HG03175 (cell line): ENCODE measurements at regions not wholly inside any gene's neighbourhood (a gene's known extent, or its start where the extent isn't known, plus 50 kb on each side); places are given as distances from the start of the nearest gene placed in this dataset.
"Not testable (repeated sequence)": the region's sequence is repeated elsewhere in the genome, so short reads cannot be mapped to it uniquely, and the experiment has no call there.

ENCODE experiments used
- ATAC-seq: cut with Tn5 transposase; IDR thresholded peaks from one replicate; pipeline ENCODE4 v1.9.1; 2021; ENCODE audit warnings: mild to moderate bottlenecking, moderate library complexity; ENCODE audit not compliant: unreplicated experiment

DNA sequence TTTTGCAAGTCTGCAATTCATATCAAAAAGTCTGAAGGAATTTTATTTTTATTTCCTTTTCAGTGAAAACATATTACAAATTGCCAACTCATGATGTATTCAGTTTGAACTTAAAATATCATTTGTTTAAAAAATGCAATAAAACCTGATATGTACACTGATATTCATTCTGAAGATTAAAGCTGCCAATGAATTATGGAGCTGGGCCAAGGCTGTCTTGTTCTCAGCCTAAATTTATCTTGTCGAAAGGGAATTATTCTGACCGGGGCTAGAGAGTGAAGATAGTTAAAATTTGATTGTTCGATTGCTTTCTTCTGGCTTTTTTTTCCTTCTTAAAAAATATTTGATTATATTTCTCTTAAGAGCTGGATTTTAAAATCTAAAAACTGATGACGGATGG, 54.0 kb upstream of the RBFOX1 start:
- no peak for ATAC-seq

DNA sequence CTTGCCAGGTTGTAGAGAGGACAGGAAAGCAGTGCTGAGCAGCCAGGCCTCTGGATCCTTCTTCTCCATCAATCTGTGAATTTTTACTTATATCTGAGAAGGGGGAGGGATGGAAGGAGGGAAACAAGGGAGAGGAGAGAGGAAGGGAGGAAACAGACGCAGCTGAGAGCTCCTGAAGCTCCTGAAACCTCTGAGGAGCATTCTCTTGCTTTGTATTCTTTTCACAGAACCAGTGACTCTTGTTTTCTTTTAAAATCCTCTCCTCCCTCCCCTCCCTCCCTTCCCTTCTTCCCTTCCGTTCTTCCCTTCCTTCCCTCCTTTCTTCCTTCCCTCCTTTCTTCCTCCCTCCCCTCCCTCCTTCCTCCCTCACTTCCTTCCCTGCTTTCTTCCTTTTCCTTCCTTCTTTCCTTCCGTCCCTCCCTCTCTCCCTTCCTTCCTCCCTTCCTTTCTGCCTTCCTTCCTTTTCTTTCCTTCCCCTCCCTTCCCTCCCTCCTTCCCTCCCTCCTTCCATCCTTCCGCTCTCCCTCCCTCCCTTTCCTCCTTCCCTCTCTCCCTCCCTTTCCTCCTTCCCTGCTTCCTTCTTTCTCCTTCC, 60.0 kb upstream of the RBFOX1 start:
- no peak for ATAC-seq

- ATAC-seq = no peak
These were observed 61.2 kb upstream of the RBFOX1 start for GRCh38 chr16:7271486-7271885.

DNA sequence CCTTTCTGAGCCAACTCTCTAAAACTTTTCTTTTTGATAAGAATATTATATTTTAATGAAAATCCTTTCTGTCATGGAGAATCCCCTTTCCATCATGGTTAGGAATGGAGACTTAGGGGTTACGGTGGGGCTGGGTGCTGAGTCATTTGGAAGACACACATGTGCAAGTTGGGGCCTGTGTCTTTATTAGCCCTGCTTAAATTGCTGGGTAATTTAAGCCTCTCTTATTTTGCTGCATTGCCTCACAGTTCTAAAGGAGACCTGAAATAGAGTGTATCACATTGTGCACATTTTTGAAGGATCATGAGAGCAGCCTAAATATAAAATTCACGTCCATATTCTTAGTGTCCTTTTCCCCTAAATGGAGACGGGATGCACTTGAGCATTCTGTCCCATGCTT, 61.8 kb upstream of the RBFOX1 start:
- no peak for ATAC-seq

GRCh38 chr16:7270006-7270405, 62.6 kb upstream of the RBFOX1 start:
- ATAC-seq = no peak

- ATAC-seq = no peak
These were observed 64.5 kb upstream of the RBFOX1 start for GRCh38 chr16:7268182-7268581.

DNA sequence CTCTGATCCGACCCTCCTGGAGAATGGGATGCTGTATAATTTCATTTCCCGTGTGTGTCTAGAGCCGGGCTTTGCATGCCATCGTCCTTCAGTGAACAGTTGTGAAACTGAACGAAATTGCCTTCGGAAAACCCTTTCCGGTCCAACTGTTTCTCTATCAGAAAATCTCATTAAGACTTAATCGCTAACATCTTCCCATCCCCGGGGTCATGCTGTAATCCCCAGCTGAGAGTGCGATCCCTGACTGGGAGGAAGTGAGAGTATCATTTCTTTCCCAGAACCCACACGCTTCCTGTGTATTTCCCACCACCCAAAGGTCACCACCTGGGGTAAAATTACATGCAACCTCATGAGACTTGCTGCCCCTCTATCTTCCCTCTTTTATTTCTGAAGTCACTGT, 75.6 kb upstream of the RBFOX1 start:
- no peak for ATAC-seq

GRCh38 chr16:7246578-7246977, 86.1 kb upstream of the RBFOX1 start:
- ATAC-seq = no peak

DNA sequence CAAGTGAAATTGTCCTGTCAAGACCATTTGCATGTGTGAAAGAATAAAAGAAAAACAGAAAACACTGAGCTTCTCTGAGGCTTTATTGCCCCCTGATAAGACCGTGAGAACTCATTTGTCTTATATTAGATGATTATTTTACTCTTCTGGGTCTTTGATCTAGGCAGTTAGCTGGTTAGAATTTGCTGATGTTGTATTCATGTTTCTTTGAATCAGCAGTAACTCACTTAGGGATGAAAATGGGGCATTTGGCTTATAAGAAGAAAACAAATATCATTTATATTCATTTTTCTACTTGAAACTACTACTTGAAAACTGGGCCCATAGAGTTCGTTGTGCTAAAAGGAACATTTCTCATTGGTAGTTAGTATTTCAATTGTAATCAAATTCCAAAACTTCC, 93.1 kb upstream of the RBFOX1 start:
- ATAC-seq = no peak

GRCh38 chr16:7236824-7237410, 95.7 kb upstream of the RBFOX1 start:
- ATAC-seq = no peak

GRCh38 chr16:7233975-7234374, 98.7 kb upstream of the RBFOX1 start:
- no peak for ATAC-seq

- no peak for ATAC-seq
These were observed 100.9 kb upstream of the RBFOX1 start for GRCh38 chr16:7231762-7232161.

DNA sequence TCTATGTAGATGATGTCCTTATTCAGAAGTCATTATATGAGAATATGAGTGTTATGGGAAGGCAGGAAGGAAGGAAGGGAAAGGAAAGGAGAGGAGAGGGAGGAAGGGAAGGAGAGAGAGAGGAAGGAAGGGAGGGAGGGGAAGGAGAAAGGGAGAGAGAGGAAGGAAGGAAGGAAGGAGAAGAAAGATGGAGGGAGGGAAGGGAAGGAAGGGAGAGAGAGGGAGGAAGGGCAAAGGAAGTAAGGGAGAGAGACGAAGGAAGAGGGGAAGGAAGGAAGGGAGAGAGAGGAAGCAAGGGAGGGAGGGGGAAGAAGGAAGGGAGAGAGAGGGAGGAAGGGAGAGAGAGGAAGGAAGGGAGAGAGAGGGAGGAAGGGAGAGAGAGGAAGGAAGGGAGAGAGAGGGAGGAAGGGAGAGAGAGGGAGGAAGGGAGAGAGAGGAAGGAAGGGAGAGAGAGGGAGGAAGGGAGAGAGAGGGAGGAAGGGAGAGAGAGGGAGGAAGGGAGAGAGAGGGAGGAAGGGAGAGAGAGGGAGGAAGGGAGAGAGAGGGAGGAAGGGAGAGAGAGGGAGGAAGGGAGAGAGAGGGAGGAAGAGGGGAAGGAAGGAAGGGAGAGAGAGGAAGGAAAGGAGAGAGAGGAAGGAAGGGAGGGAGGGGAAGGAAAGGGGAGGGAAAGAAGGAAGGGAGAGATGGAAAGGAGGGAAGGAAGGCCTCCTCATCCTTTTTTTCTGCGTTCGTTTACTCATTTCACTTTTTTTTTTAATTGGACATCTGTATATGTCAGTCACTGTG, 103.0 kb upstream of the RBFOX1 start:
- not testable (repeated sequence) for ATAC-seq

- no peak for ATAC-seq
These were observed 105.4 kb upstream of the RBFOX1 start for GRCh38 chr16:7227229-7227721.

- ATAC-seq = no peak
These were observed 111.5 kb upstream of the RBFOX1 start for GRCh38 chr16:7221157-7221556.

DNA sequence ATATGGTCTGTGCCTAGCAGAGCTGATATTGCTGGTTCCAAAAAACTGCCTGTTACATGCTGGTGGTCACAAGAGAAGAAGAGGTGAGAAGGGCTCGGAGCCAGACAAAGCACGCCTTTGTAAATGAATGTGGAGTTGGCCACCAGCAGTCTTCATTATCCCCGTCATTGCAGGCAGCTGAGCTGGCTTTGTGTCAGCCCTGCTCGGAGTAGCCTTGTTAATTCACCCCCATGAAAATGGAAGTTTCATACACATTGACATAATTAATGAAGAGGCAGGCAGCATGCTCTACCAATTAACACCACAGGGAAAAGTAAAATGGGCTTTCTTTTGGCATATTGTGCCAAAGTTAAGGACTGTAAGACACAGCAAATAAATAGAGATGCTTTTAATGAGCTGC, 113.7 kb upstream of the RBFOX1 start:
- ATAC-seq = no peak

- no peak for ATAC-seq
These were observed 114.8 kb upstream of the RBFOX1 start for GRCh38 chr16:7217797-7218196.

DNA sequence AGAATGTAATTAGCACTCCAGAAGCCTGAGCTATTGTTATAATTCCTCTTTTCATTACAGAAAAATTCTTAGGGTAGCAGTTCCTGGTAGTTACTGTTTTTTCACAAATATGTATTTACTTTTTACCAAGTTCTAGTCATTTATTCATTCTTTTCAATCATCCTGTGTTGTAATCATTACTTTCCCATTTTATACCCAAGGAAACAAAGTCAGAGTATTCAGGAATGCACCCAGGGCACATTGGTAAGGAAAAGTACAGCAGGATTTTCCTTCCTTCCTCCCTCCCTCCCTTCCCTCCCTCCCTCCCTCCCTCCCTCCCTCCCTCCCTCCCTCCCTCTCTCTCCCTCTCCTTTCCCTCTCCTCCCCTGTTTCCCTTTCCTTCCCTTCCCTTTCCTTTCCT, 115.9 kb upstream of the RBFOX1 start:
- no peak for ATAC-seq

DNA sequence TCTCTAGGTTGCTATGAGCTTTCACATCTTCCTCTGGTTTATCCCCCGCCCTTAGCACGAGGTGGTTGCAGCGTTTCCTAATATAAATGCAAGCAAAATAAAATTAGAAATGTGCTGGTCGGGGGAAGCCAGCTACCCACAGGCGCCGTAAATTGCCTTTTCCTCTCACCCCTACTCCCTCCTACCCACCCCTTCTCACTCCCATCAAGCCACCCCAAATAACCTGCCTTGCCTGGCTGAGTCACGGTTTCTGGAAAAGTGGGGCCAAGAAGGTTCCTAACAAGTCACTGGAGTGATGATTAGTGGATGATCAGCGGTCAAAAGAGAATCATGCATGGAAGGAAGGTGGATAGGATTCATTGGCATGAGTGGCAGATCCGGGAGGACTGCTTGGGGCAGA, 120.9 kb upstream of the RBFOX1 start:
- no peak for ATAC-seq

DNA sequence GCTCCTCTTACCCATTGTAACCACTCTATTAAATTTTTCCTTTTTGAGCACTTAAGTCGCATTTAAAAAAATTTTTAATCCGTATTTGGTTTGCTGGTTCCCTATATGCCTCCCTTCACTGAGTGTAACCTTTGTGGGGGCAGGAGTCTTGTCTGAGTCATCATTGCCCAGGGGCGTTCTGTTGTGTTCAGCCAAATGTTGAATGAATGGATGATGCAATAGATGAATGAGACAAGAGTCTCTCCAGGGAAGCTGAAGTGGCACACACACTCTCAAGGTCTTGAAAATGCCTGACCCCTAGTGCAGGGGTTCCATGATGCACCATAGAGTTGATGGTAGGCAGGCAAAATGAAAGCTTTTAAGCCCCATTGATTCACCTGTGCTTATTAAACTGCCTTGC, 123.0 kb upstream of the RBFOX1 start:
- ATAC-seq = no peak

DNA sequence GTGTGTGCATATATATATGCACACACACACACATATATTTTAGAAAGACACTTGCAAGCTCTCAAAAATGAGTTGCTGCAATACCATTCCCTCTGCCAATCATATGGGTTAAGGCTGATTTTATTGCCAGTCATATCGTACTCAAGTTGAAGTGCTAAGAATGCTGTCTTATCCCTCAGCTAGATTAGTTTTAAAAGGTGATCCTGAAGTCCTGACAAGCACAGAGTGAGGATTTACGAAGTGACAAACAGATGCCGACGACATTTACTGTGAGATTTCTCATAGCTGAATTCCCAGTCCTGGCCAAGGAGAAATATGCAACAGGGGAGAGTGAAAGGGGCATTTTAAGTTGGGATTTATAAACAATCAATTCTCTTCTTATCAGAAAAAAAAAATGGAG, 126.2 kb upstream of the RBFOX1 start:
- no peak for ATAC-seq

DNA sequence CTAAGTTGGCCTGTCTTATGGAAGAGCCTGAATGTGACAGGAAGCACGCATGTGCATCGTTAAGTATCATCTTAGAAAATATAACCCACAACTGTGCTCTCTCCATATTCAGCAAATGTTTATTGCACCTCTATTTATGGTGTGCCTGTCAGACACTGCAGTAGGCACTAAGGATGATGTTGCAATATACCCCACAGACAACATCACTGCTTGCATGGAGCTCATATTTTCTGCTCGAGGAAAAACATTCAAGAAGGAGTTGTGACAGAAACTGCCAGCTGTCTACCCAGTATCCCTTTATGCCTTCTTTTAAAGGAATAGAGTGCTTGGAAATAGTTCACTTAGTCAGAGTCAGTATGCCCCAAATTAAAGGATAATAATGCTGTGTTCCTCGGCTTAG, 132.3 kb upstream of the RBFOX1 start:
- ATAC-seq = no peak
